Activated naive CD8-positive, alpha-beta T cell treated with anti-CD3 and anti-CD28 coated beads for 36 hours (primary cell): ENCODE measurements at regions not wholly inside any gene's neighbourhood (a gene's known extent, or its start where the extent isn't known, plus 50 kb on each side); places are given as distances from the start of the nearest gene placed in this dataset.
A peak's percentile ranks its signal among the peaks of the same experiment; 100 is the strongest.

Experiments
- DNase-seq: peaks from one replicate; pipeline ENCODE4 v3.0.0; 2021
- H3K27ac Mint-ChIP-seq: one replicate; pipeline ENCODE4 v1.8.0; 2022; ENCODE audit warnings: mild to moderate bottlenecking, moderate library complexity, mixed read lengths
- H3K27me3 Mint-ChIP-seq: one replicate; pipeline ENCODE4 v1.8.0; 2022; ENCODE audit warnings: mild to moderate bottlenecking, mixed read lengths
- H3K36me3 Mint-ChIP-seq: one replicate; pipeline ENCODE4 v1.8.0; 2021; ENCODE audit warnings: mild to moderate bottlenecking, mixed read lengths
- H3K4me1 Mint-ChIP-seq: one replicate; pipeline ENCODE4 v1.8.0; 2021; ENCODE audit warnings: mixed read lengths
- H3K4me3 Mint-ChIP-seq: one replicate; pipeline ENCODE4 v1.8.0; 2022; ENCODE audit warnings: mild to moderate bottlenecking, moderate library complexity, mixed read lengths
- H3K9me3 Mint-ChIP-seq: one replicate; pipeline ENCODE4 v1.8.0; 2022; ENCODE audit warnings: mixed read lengths

- DNase-seq = no peak
- Mint-ChIP-seq H3K4me1 (peaks cover 66% of the 10 kb centered on the region), H3K27me3 (no peaks in the 10 kb centered on the region), H3K27ac (no peak overlapping the region), H3K36me3 (peaks cover 14% of the 10 kb centered on the region), H3K4me3 (no peak overlapping the region), H3K9me3 (peaks cover 22% of the 10 kb centered on the region)
Observed at GRCh38 chr12:75974323-75975187, 57.0 kb downstream of the PHLDA1 start.

- peak overlapping the region; percentile 58 for H3K27ac Mint-ChIP-seq
- H3K27me3 Mint-ChIP-seq = no peaks in the 10 kb centered on the region
- peaks cover 45% of the 10 kb centered on the region for H3K4me1 Mint-ChIP-seq
- H3K9me3 Mint-ChIP-seq = peaks cover 22% of the 10 kb centered on the region
- no peak for DNase-seq
- peaks cover 12% of the 10 kb centered on the region for H3K36me3 Mint-ChIP-seq
- H3K4me3 Mint-ChIP-seq = no peak overlapping the region
Observed at GRCh38 chr12:75971253-75971652, 60.3 kb downstream of the PHLDA1 start.

GRCh38 chr12:75970310-75970709 lies 61.3 kb downstream of the PHLDA1 start:
- H3K36me3 Mint-ChIP-seq = peaks cover 12% of the 10 kb centered on the region
- no peak overlapping the region for H3K4me3 Mint-ChIP-seq
- H3K4me1 Mint-ChIP-seq = peaks cover 49% of the 10 kb centered on the region
- peak overlapping the region; percentile 61 for H3K27ac Mint-ChIP-seq
- peaks cover 20% of the 10 kb centered on the region for H3K9me3 Mint-ChIP-seq
- DNase-seq = no peak
- no peaks in the 10 kb centered on the region for H3K27me3 Mint-ChIP-seq

GRCh38 chr12:75969768-75970167 lies 61.8 kb downstream of the PHLDA1 start:
- peaks cover 49% of the 10 kb centered on the region for H3K4me1 Mint-ChIP-seq
- peaks cover 20% of the 10 kb centered on the region for H3K9me3 Mint-ChIP-seq
- H3K4me3 Mint-ChIP-seq = no peak overlapping the region
- H3K27ac Mint-ChIP-seq = no peak overlapping the region
- H3K27me3 Mint-ChIP-seq = no peaks in the 10 kb centered on the region
- H3K36me3 Mint-ChIP-seq = peaks cover 12% of the 10 kb centered on the region
- DNase-seq = no peak

GRCh38 chr12:75965661-75966060 lies 65.9 kb downstream of the PHLDA1 start:
- Mint-ChIP-seq H3K9me3 (peaks cover 3% of the 10 kb centered on the region), H3K27ac (no peak overlapping the region), H3K27me3 (no peaks in the 10 kb centered on the region), H3K4me3 (no peak overlapping the region), H3K36me3 (no peaks in the 10 kb centered on the region), H3K4me1 (peaks cover 34% of the 10 kb centered on the region)
- no peak for DNase-seq

GRCh38 chr12:75964150-75964549 lies 67.4 kb downstream of the PHLDA1 start:
- Mint-ChIP-seq H3K4me1 (peaks cover 30% of the 10 kb centered on the region), H3K36me3 (no peaks in the 10 kb centered on the region), H3K9me3 (no peaks in the 10 kb centered on the region), H3K27me3 (no peaks in the 10 kb centered on the region), H3K4me3 (no peak overlapping the region), H3K27ac (no peak overlapping the region)
- no peak for DNase-seq

GRCh38 chr12:75961878-75962277 lies 69.7 kb downstream of the PHLDA1 start:
- no peaks in the 10 kb centered on the region for H3K9me3 Mint-ChIP-seq
- no peak for DNase-seq
- H3K27me3 Mint-ChIP-seq = peaks cover 4% of the 10 kb centered on the region
- H3K36me3 Mint-ChIP-seq = no peaks in the 10 kb centered on the region
- peaks cover 32% of the 10 kb centered on the region for H3K4me1 Mint-ChIP-seq
- H3K4me3 Mint-ChIP-seq = no peak overlapping the region
- H3K27ac Mint-ChIP-seq = no peak overlapping the region

GRCh38 chr12:75960954-75961661 lies 70.5 kb downstream of the PHLDA1 start:
- Mint-ChIP-seq H3K9me3 (no peaks in the 10 kb centered on the region), H3K27me3 (peaks cover 4% of the 10 kb centered on the region), H3K4me1 (peaks cover 30% of the 10 kb centered on the region), H3K27ac (no peak overlapping the region), H3K36me3 (no peaks in the 10 kb centered on the region), H3K4me3 (no peak overlapping the region)
- no peak for DNase-seq

- H3K4me3 Mint-ChIP-seq = no peak overlapping the region
- H3K36me3 Mint-ChIP-seq = no peaks in the 10 kb centered on the region
- H3K9me3 Mint-ChIP-seq = no peaks in the 10 kb centered on the region
- peaks cover 22% of the 10 kb centered on the region for H3K4me1 Mint-ChIP-seq
- peaks cover 4% of the 10 kb centered on the region for H3K27me3 Mint-ChIP-seq
- H3K27ac Mint-ChIP-seq = no peak overlapping the region
- no peak for DNase-seq
Observed at GRCh38 chr12:75960086-75960910, 71.3 kb downstream of the PHLDA1 start.

GRCh38 chr12:75959506-75959905 lies 72.1 kb downstream of the PHLDA1 start:
- no peak overlapping the region for H3K4me3 Mint-ChIP-seq

GRCh38 chr12:75959060-75959459 lies 72.5 kb downstream of the PHLDA1 start:
- Mint-ChIP-seq H3K4me3 (no peak overlapping the region), H3K4me1 (peaks cover 24% of the 10 kb centered on the region), H3K9me3 (no peaks in the 10 kb centered on the region), H3K36me3 (no peaks in the 10 kb centered on the region), H3K27me3 (peaks cover 4% of the 10 kb centered on the region), H3K27ac (no peak overlapping the region)
- no peak for DNase-seq

More at GRCh38 chr12:75959506-75959905, 72.1 kb downstream of the PHLDA1 start:
- Mint-ChIP-seq H3K9me3 (no peaks in the 10 kb centered on the region), H3K27me3 (peaks cover 4% of the 10 kb centered on the region), H3K4me1 (peaks cover 23% of the 10 kb centered on the region), H3K27ac (no peak overlapping the region), H3K36me3 (no peaks in the 10 kb centered on the region)
- no peak for DNase-seq

- H3K27ac Mint-ChIP-seq = no peak overlapping the region
- no peak for DNase-seq
Observed at GRCh38 chr12:75955251-75955650, 76.3 kb downstream of the PHLDA1 start.

GRCh38 chr12:75954749-75955148 lies 76.8 kb downstream of the PHLDA1 start:
- DNase-seq = no peak
- Mint-ChIP-seq H3K4me3 (no peak overlapping the region), H3K27me3 (peaks cover 4% of the 10 kb centered on the region), H3K4me1 (peaks cover 26% of the 10 kb centered on the region), H3K27ac (no peak overlapping the region), H3K36me3 (no peaks in the 10 kb centered on the region), H3K9me3 (no peaks in the 10 kb centered on the region)

More at GRCh38 chr12:75955251-75955650, 76.3 kb downstream of the PHLDA1 start:
- Mint-ChIP-seq H3K4me3 (no peak overlapping the region), H3K36me3 (no peaks in the 10 kb centered on the region), H3K27me3 (peaks cover 4% of the 10 kb centered on the region), H3K9me3 (no peaks in the 10 kb centered on the region), H3K4me1 (peaks cover 30% of the 10 kb centered on the region)

GRCh38 chr12:75954041-75954440 lies 77.5 kb downstream of the PHLDA1 start:
- Mint-ChIP-seq H3K4me1 (peaks cover 21% of the 10 kb centered on the region), H3K36me3 (no peaks in the 10 kb centered on the region), H3K27ac (no peak overlapping the region), H3K4me3 (no peak overlapping the region), H3K9me3 (no peaks in the 10 kb centered on the region), H3K27me3 (peaks cover 4% of the 10 kb centered on the region)
- DNase-seq = no peak
